ENCODE measurements at regions not wholly inside any gene's neighbourhood (a gene's known extent, or its start where the extent isn't known, plus 50 kb on each side); places are given as distances from the start of the nearest gene placed in this dataset.

- Histone ChIP-seq H3K4me3 (no peak overlapping the region), H3K27me3 (no peaks in the 10 kb centered on the region), H3K4me1 (no peaks in the 10 kb centered on the region), H3K9me3 (no peaks in the 10 kb centered on the region), H3K27ac (no peak overlapping the region), H3K36me3 (no peaks in the 10 kb centered on the region)
- WGBS, 2 donors = 75 to 82% methylated on average over 1 of the region's 1 CpG
- no peak for TF ChIP-seq POLR2AphosphoS5 (IDR thresholded peaks at IDR 0.05)
- no peak for TF ChIP-seq CTCF (IDR thresholded peaks at IDR 0.05)
- TF ChIP-seq POLR2A (IDR thresholded peaks at IDR 0.05) = no peak
- TF ChIP-seq EP300 (IDR thresholded peaks at IDR 0.05) = no peak
- ATAC-seq (ENCODE audit: low FRiP score in 2 of 2) (no peak), DNase-seq (no peak)
Measured at GRCh38 chr1:82337635-82338034, 536.9 kb downstream of the ADGRL2 start.

- 87 to 90% methylated on average over 3 of the region's 3 CpGs for WGBS, 2 donors
- Histone ChIP-seq H3K27ac (no peak overlapping the region), H3K27me3 (no peaks in the 10 kb centered on the region), H3K4me3 (no peak overlapping the region), H3K4me1 (no peaks in the 10 kb centered on the region), H3K9me3 (no peaks in the 10 kb centered on the region), H3K36me3 (no peaks in the 10 kb centered on the region)
- DNase-seq (no peak), ATAC-seq (ENCODE audit: low FRiP score in 2 of 2) (no peak)
- TF ChIP-seq POLR2AphosphoS5 (IDR thresholded peaks at IDR 0.05) (no peak), POLR2A (IDR thresholded peaks at IDR 0.05) (no peak), CTCF (IDR thresholded peaks at IDR 0.05) (no peak), EP300 (IDR thresholded peaks at IDR 0.05) (no peak)
Measured at GRCh38 chr1:82330330-82330729, 529.6 kb downstream of the ADGRL2 start.

GRCh38 chr1:82329226-82329625, 528.5 kb downstream of the ADGRL2 start:
- Histone ChIP-seq H3K27ac (no peak overlapping the region), H3K36me3 (no peaks in the 10 kb centered on the region), H3K4me3 (no peak overlapping the region), H3K4me1 (no peaks in the 10 kb centered on the region), H3K9me3 (no peaks in the 10 kb centered on the region), H3K27me3 (no peaks in the 10 kb centered on the region)
- WGBS, 2 donors = 82 to 85% methylated on average over 6 of the region's 6 CpGs
- TF ChIP-seq EP300 (IDR thresholded peaks at IDR 0.05) (no peak), POLR2AphosphoS5 (IDR thresholded peaks at IDR 0.05) (no peak), POLR2A (IDR thresholded peaks at IDR 0.05) (no peak), CTCF (IDR thresholded peaks at IDR 0.05) (no peak)
- ATAC-seq (ENCODE audit: low FRiP score in 2 of 2) (no peak), DNase-seq (no peak)

- no peaks in the 10 kb centered on the region for H3K36me3 ChIP-seq
- H3K4me3 ChIP-seq = no peak overlapping the region
- H3K9me3 ChIP-seq = no peaks in the 10 kb centered on the region
- TF ChIP-seq CTCF (IDR thresholded peaks at IDR 0.05) = no peak
- TF ChIP-seq POLR2A (IDR thresholded peaks at IDR 0.05) = no peak
- TF ChIP-seq EP300 (IDR thresholded peaks at IDR 0.05) = no peak
- no peak for TF ChIP-seq POLR2AphosphoS5 (IDR thresholded peaks at IDR 0.05)
- WGBS, 2 donors = 86 to 90% methylated on average over 3 of the region's 3 CpGs
- H3K27ac ChIP-seq = no peak overlapping the region
- no peaks in the 10 kb centered on the region for H3K27me3 ChIP-seq
- DNase-seq (no peak), ATAC-seq (ENCODE audit: low FRiP score in 2 of 2) (no peak)
- no peaks in the 10 kb centered on the region for H3K4me1 ChIP-seq
Measured at GRCh38 chr1:82323144-82323841, 522.6 kb downstream of the ADGRL2 start.

- H3K4me3 ChIP-seq = no peak overlapping the region
- H3K36me3 ChIP-seq = no peaks in the 10 kb centered on the region
- no peak for DNase-seq
- no peaks in the 10 kb centered on the region for H3K4me1 ChIP-seq
- TF ChIP-seq CTCF (IDR thresholded peaks at IDR 0.05) (no peak), POLR2A (IDR thresholded peaks at IDR 0.05) (no peak), EP300 (IDR thresholded peaks at IDR 0.05) (no peak), POLR2AphosphoS5 (IDR thresholded peaks at IDR 0.05) (no peak)
- WGBS, 2 donors = 100% methylated on average over 1 of the region's 1 CpG
- H3K9me3 ChIP-seq = no peaks in the 10 kb centered on the region
- H3K27me3 ChIP-seq = no peaks in the 10 kb centered on the region
- no peak for ATAC-seq (ENCODE audit: low FRiP score in 2 of 2)
- no peak overlapping the region for H3K27ac ChIP-seq
Measured at GRCh38 chr1:82321794-82322193, 521.1 kb downstream of the ADGRL2 start.

Measured in upper lobe of left lung (tissue), 6 donors.